K562 (cell line): ENCODE measurements at regions not wholly inside any gene's neighbourhood (a gene's known extent, or its start where the extent isn't known, plus 50 kb on each side); places are given as distances from the start of the nearest gene placed in this dataset.

Experiments
- ATAC-seq: fragments of 200-7000 bp; cut with Tn5 transposase; 3 replicates; pipeline ENCODE4 v1.9.1; 2020; ENCODE audit warnings: moderate library complexity
- BruUV-seq: library from RNA; stranded (reverse); fragments of 400-500 nt; replicated peaks from 2 replicates; lab custom pipeline; 2021; lab: Mats Ljungman, UMichigan
- CTCF ChIA-PET: fragments of 300-600 bp; formaldehyde crosslinking; extraction: SDS; loops from one replicate; lab custom pipeline; 2021; ENCODE audit warnings: low intra/inter-chr PET ratio; lab: Yijun Ruan, JAX
- POLR2A ChIA-PET: fragments of 300-600, 350-650 bp; sonication (Branson Sonifier 250); formaldehyde crosslinking; extraction: SDS; loops from one replicate; lab custom pipeline; 2021; ENCODE audit warnings: antibody characterized with exemption, inconsistent platforms; lab: Yijun Ruan, JAX
- DNase-seq, 4 experiments: peaks; one replicate each; pipeline versions ENCODE4 v3.0.0 to v3.0.0-alpha.2; 2011 to 2018; ENCODE audit warnings: low spot score in 3 of 4, mixed read lengths in 3 of 4; ENCODE audit errors: extremely low read depth in 1 of 4
- FAIRE-seq: peaks from 2 replicates; lab custom pipeline; 2011; peaks lifted over from hg19 to GRCh38; lab: Jason Lieb, UNC
- H2AFZ ChIP-seq: 2 replicates; pipeline ENCODE4 v1.6.0; 2011; ENCODE audit warnings: low read depth, low read length, control low read depth, inconsistent platforms
- H3K27ac ChIP-seq: fragments of 200-600 bp; 3 replicates; pipeline ENCODE4 v1.8.0; 2011; ENCODE audit warnings: low read depth, mild to moderate bottlenecking, control low read depth, inconsistent platforms, low read length, moderate library complexity, mixed read lengths; ENCODE audit errors: extremely low read depth
- H3K27me3 ChIP-seq, 2 experiments: fragments of 300-600 bp in 1 of 2; 2 replicates in 1 of 2; 3 replicates in 1 of 2; pipeline versions ENCODE4 v1.6.0 to v1.8.0; 2011; ENCODE audit warnings: inconsistent platforms in 2 of 2, low read length in 2 of 2, mild to moderate bottlenecking in 1 of 2, mixed read lengths in 1 of 2, moderate library complexity in 1 of 2; ENCODE audit not compliant: control insufficient read depth in 2 of 2, insufficient read depth in 2 of 2
- H3K36me3 ChIP-seq: fragments of 300-600 bp; 3 replicates; pipeline ENCODE4 v1.8.0; 2011; ENCODE audit warnings: mild to moderate bottlenecking, low read length, inconsistent platforms; ENCODE audit not compliant: control insufficient read depth, insufficient read depth
- H3K4me1 ChIP-seq, 2 experiments: fragments of 200-600 bp in 1 of 2; replicated peaks in 1 of 2; 2 replicates in 1 of 2; 3 replicates in 1 of 2; pipeline versions ENCODE4 v1.5.1 to v1.8.0; 2011; ENCODE audit warnings: inconsistent platforms in 2 of 2, low read length in 2 of 2, mild to moderate bottlenecking in 1 of 2, mixed read lengths in 1 of 2, moderate library complexity in 1 of 2; ENCODE audit not compliant: control insufficient read depth in 2 of 2, insufficient read depth in 2 of 2
- H3K4me2 ChIP-seq: 2 replicates; pipeline ENCODE4 v1.6.1; 2011; ENCODE audit warnings: low read length, control low read depth, inconsistent platforms, mixed read lengths; ENCODE audit not compliant: insufficient read depth
- H3K4me3 ChIP-seq: fragments of 200-600 bp; sonication (generic), shearing (Covaris generic); 2 replicates; pipeline ENCODE4 v1.5.1; 2016; ENCODE audit warnings: control low read depth, inconsistent platforms
- H3K79me2 ChIP-seq: fragments of 200-600 bp; 3 replicates; pipeline ENCODE4 v1.8.0; 2011; ENCODE audit warnings: low read length, inconsistent platforms; ENCODE audit not compliant: control insufficient read depth, insufficient read depth
- H3K9ac ChIP-seq, 2 experiments: 2 replicates each; pipeline versions ENCODE4 v1.6.0 to v1.6.1; 2011; ENCODE audit warnings: low read depth in 2 of 2, low read length in 2 of 2, control low read depth in 1 of 2, inconsistent platforms in 1 of 2, mild to moderate bottlenecking in 1 of 2, mixed read lengths in 1 of 2; ENCODE audit not compliant: insufficient read depth in 1 of 2
- H3K9me1 ChIP-seq: one replicate; pipeline ENCODE4 v1.6.0; 2011; ENCODE audit warnings: inconsistent platforms, mild to moderate bottlenecking, low read length, moderate library complexity; ENCODE audit not compliant: control insufficient read depth, insufficient read depth
- H3K9me3 ChIP-seq: replicated peaks from 2 replicates; pipeline ENCODE4 v1.5.1; 2011; ENCODE audit warnings: low read depth, low read length, inconsistent platforms; ENCODE audit not compliant: control insufficient read depth, insufficient read depth
- H4K20me1 ChIP-seq: replicated peaks from 2 replicates; pipeline ENCODE4 v1.6.1; 2011; ENCODE audit warnings: low read length, inconsistent platforms, mixed read lengths; ENCODE audit not compliant: control insufficient read depth, insufficient read depth
- BACH1 ChIP-seq: fragments of 200-800 bp; sonication (Bioruptor generic); IDR thresholded peaks from 2 replicates; pipeline ENCODE4 v1.6.1; 2016; ENCODE audit warnings: missing genetic modification characterization, missing compliant biosample characterization
- DDX20 ChIP-seq: fragments of 450-650 bp; IDR thresholded peaks from 2 replicates; pipeline ENCODE4 v1.6.1; 2016; ENCODE audit warnings: missing genetic modification characterization, low read depth, mild to moderate bottlenecking, missing compliant biosample characterization, moderate library complexity
- MBD1 ChIP-seq: fragments of 250-450 bp; sonication (Bioruptor Pico); IDR thresholded peaks from 2 replicates; pipeline ENCODE4 v1.8.0; 2022; ENCODE audit warnings: inconsistent platforms
- NCOA6 ChIP-seq: fragments of 450-650 bp; IDR thresholded peaks from 2 replicates; pipeline ENCODE4 v1.6.1; 2017; ENCODE audit warnings: mild to moderate bottlenecking
- NR2C2 ChIP-seq, 2 experiments: fragments of 200-800 bp in 1 of 2; sonication (Bioruptor generic) in 1 of 2; sonication (generic) in 1 of 2; formaldehyde crosslinking in 1 of 2; IDR thresholded peaks; 2 replicates each; pipeline versions ENCODE4 v1.6.1 to v1.8.0; 2016 to 2022; ENCODE audit warnings: mild to moderate bottlenecking in 1 of 2, missing compliant biosample characterization in 1 of 2, missing genetic modification characterization in 1 of 2, missing genetic modification reagents in 1 of 2
- RBM17 ChIP-seq: fragments of 200-400 bp; formaldehyde crosslinking; IDR thresholded peaks from 2 replicates; pipeline ENCODE4 v1.6.1; 2017; ENCODE audit warnings: low read depth, mild to moderate bottlenecking, low read length, borderline replicate concordance
- SMAD3 ChIP-seq: fragments of 450-650 bp; formaldehyde crosslinking; conservative IDR thresholded peaks from 2 replicates; pipeline ENCODE4 v1.4.0; 2020; ENCODE audit warnings: mild to moderate bottlenecking
- SMC3 ChIP-seq: conservative IDR thresholded peaks from 2 replicates; pipeline ENCODE4 v1.6.1; 2011; ENCODE audit warnings: low read depth, low read length, improper control_type of control experiment; ENCODE audit not compliant: insufficient read depth
- TOE1 ChIP-seq, 2 experiments: fragments of 450-650 bp in 1 of 2; sonication (generic) in 1 of 2; formaldehyde crosslinking in 1 of 2; IDR thresholded peaks; 2 replicates each; pipeline versions ENCODE4 v1.7.1 to v1.8.0; 2016 to 2022; ENCODE audit warnings: borderline replicate concordance in 2 of 2, mild to moderate bottlenecking in 2 of 2, antibody characterized with exemption in 1 of 2, inconsistent platforms in 1 of 2, low read depth in 1 of 2, missing genetic modification reagents in 1 of 2, moderate library complexity in 1 of 2
- ZNF395 ChIP-seq: fragments of 200-800 bp; sonication (Bioruptor generic); IDR thresholded peaks from 2 replicates; pipeline ENCODE4 v1.6.1; 2017; ENCODE audit warnings: missing genetic modification characterization, missing compliant biosample characterization
- ZNF586 ChIP-seq: fragments of 450-650 bp; formaldehyde crosslinking; conservative IDR thresholded peaks from 2 replicates; pipeline ENCODE4 v1.4.0; 2020; ENCODE audit warnings: mild to moderate bottlenecking, moderate library complexity
- ZNF644 ChIP-seq: fragments of 200-800 bp; sonication (Bioruptor generic); IDR thresholded peaks from 2 replicates; pipeline ENCODE4 v1.6.1; 2016; ENCODE audit warnings: low read depth, missing genetic modification characterization, missing compliant biosample characterization
- WGBS: fragments of 100-300 bp; shearing (Covaris generic); methylation state at CpG from one replicate; pipeline ENCODE4 v1.1.6; 2016; ENCODE audit warnings: low coverage, mixed read lengths; ENCODE audit not compliant: insufficient coverage; ENCODE audit errors: missing lambda C conversion rate; 5-methylcytosine and 5-hydroxymethylcytosine counted together
- in situ Hi-C: fragments of 300-500 bp; cut with MboI; formaldehyde crosslinking; loops from 4 replicates; pipeline ENCODE4 v1.15.0; 2018; ENCODE audit warnings: inconsistent platforms, mixed read lengths
- intact Hi-C: fragments of 100-400 bp; cut with micrococcal nuclease; formaldehyde crosslinking; loops from 2 replicates; pipeline ENCODE4 v1.14.2; 2022

- no peak for TF ChIP-seq ZNF586 (CRISPR knock-in tag)
- TF ChIP-seq ZNF395 = no peak
- no peak for TF ChIP-seq NCOA6
- no peak for TF ChIP-seq ZNF644 (tag)
- no peak for TF ChIP-seq SMC3
- TF ChIP-seq SMAD3 = no peak
- TF ChIP-seq TOE1 (IDR thresholded peaks at IDR 0.05; ENCODE audit: borderline replicate concordance) = no peak
- no peak for TF ChIP-seq TOE1 (CRISPR knock-in tag; IDR thresholded peaks at IDR 0.05; ENCODE audit: borderline replicate concordance, low read depth)
Measured at GRCh38 chr2:226066391-226066790, 666.9 kb downstream of the NYAP2 start (continued).

GRCh38 chr2:226064932-226065570 lies 665.5 kb downstream of the NYAP2 start:
- FAIRE-seq (no peak), ATAC-seq (no peak), DNase-seq (no peak)
- TF ChIP-seq NR2C2 (CRISPR knock-in tag; IDR thresholded peaks at IDR 0.05) = no peak
- no peak for TF ChIP-seq NR2C2 (tag; IDR thresholded peaks at IDR 0.05)
- TF ChIP-seq DDX20 (tag) = no peak
- TF ChIP-seq MBD1 = no peak
- no peak for TF ChIP-seq RBM17
- no peak for TF ChIP-seq BACH1 (tag)
- no peak overlapping the region for H3K9ac ChIP-seq
- H2AFZ ChIP-seq = no peak overlapping the region
- H3K4me2 ChIP-seq = no peak overlapping the region
- H3K36me3 ChIP-seq = no peaks in the 10 kb centered on the region
- H3K27ac ChIP-seq = no peak overlapping the region
- ChIA-PET POLR2A (no interaction called here), CTCF (no interaction called here)
- H3K9me1 ChIP-seq = no peaks in the 10 kb centered on the region
- intact Hi-C loops (no loop called here), in situ Hi-C loops (no loop called here)
- H3K4me3 ChIP-seq = no peak overlapping the region
- 0% methylated on average over 1 of the region's 1 CpG for WGBS
- no TSS peak for BruUV-seq
- H4K20me1 ChIP-seq = no peaks in the 10 kb centered on the region
- no peaks in the 10 kb centered on the region for H3K79me2 ChIP-seq
- no peaks in the 10 kb centered on the region for H3K4me1 ChIP-seq
- no peaks in the 10 kb centered on the region for H3K27me3 ChIP-seq
- H3K9me3 ChIP-seq = no peaks in the 10 kb centered on the region
